ENCODE measurements at regions not wholly inside any gene's neighbourhood (a gene's known extent, or its start where the extent isn't known, plus 50 kb on each side); places are given as distances from the start of the nearest gene placed in this dataset.

DNA sequence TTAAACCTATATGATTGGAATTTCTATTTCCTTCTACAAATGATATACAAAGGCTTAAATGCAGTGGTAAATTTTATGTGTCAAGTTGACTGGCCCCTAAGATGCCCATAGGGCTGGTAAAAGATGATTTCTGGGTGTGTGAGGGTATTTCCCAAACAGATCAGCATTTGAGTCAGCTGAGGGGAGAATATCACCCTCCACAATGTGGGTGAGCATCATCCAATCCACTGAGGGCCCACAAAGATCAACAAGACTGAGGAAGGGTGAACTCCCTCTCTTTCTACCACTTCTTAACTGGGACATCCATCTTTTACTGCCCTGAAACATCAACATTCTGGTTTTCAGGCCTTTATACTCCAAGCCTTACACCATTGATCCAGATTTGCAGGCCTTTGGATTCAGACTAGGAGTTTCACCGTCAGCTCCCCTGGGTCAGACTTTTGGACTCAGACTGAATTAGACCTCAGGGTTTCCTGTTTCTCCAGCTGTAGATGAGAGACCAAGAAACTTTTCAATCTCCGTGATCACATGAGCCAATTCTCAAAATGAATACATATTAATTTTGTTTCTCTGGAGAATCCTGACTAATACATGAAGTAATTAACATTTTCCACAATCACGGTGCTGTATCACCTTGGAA lies 1020.7 kb upstream of the SLIT2 start:
- no peak overlapping the region for H3K27ac ChIP-seq (ENCODE audit: control insufficient read depth, insufficient read depth)
- no peaks in the 10 kb centered on the region for H3K79me2 ChIP-seq (ENCODE audit: control insufficient read depth, insufficient read depth, low read length)
- ChIA-PET POLR2A (no interaction called here), SMC1A (ENCODE audit: uncharacterized antibody, unreplicated experiment) (no interaction called here), CTCF (interaction anchor here (0.9 kb wide), 1 partner anchor 1017 kb away, joined by 3 read pairs; no protein-coding TSS in a partner anchor), RAD21 (ENCODE audit: unreplicated experiment) (no interaction called here)
- 21% methylated on average over 3 of the region's 3 CpGs for WGBS (ENCODE audit: insufficient coverage, insufficient replicate concordance, low lambda C conversion rate, missing lambda C conversion rate)
- TF ChIP-seq ZNF622 (IDR thresholded peaks at IDR 0.05) (no peak), BACH1 (IDR thresholded peaks at IDR 0.05; ENCODE audit: borderline replicate concordance) (no peak), SUPT20H (IDR thresholded peaks at IDR 0.05; ENCODE audit: borderline replicate concordance, control insufficient read depth, low read depth, low read length) (no peak), POLR2AphosphoS2 (IDR thresholded peaks at IDR 0.05; ENCODE audit: low read depth, low read length) (no peak), SMAD5 (IDR thresholded peaks at IDR 0.05; ENCODE audit: low read depth) (no peak), CHD1 (IDR thresholded peaks at IDR 0.05; ENCODE audit: low read depth, low read length) (no peak), EGR1 (IDR thresholded peaks at IDR 0.05; ENCODE audit: borderline replicate concordance in 1 of 2, low read depth in 2 of 2, low read length in 2 of 2) (no peak), STAT1 (conservative IDR thresholded peaks at IDR 0.05) (no peak), ZBED1 (IDR thresholded peaks at IDR 0.05; ENCODE audit: borderline replicate concordance) (no peak), KLF5 (IDR thresholded peaks at IDR 0.05; ENCODE audit: partially characterized antibody) (no peak), E2F8 (IDR thresholded peaks at IDR 0.05; ENCODE audit: low read depth, partially characterized antibody) (no peak), HDGF (IDR thresholded peaks at IDR 0.05) (no peak)
- TF ChIP-seq, protein P1, sequence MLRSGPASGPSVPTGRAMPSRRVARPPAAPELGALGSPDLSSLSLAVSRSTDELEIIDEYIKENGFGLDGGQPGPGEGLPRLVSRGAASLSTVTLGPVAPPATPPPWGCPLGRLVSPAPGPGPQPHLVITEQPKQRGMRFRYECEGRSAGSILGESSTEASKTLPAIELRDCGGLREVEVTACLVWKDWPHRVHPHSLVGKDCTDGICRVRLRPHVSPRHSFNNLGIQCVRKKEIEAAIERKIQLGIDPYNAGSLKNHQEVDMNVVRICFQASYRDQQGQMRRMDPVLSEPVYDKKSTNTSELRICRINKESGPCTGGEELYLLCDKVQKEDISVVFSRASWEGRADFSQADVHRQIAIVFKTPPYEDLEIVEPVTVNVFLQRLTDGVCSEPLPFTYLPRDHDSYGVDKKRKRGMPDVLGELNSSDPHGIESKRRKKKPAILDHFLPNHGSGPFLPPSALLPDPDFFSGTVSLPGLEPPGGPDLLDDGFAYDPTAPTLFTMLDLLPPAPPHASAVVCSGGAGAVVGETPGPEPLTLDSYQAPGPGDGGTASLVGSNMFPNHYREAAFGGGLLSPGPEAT (IDR thresholded peaks at IDR 0.05; ENCODE audit: low read depth), result no peak
- TF ChIP-seq, protein P2, sequence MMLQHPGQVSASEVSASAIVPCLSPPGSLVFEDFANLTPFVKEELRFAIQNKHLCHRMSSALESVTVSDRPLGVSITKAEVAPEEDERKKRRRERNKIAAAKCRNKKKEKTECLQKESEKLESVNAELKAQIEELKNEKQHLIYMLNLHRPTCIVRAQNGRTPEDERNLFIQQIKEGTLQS (IDR thresholded peaks at IDR 0.05; ENCODE audit: borderline replicate concordance, extremely low read depth, low read depth, low read length), result no peak
- in situ Hi-C loops (cut with MboI), result loop anchor here (25.0 kb wide), 1 partner anchor 1456 kb away; no protein-coding TSS in a partner anchor
- no peaks in the 10 kb centered on the region for H3K27me3 ChIP-seq (replicated peaks in 1 of 2; ENCODE audit: control insufficient read depth in 2 of 2, insufficient read depth in 2 of 2, low read length in 1 of 2)
- no peak overlapping the region for H3K9ac ChIP-seq (ENCODE audit: control insufficient read depth, insufficient read depth, low read length)
- DNase-seq (ENCODE audit: low read depth, low spot score) (no peak), FAIRE-seq (no peak), ATAC-seq (no peak)
- H3K4me2 ChIP-seq (ENCODE audit: control insufficient read depth, insufficient read depth), result no peak overlapping the region
- intact Hi-C loops (cut with micrococcal nuclease; ENCODE audit: unreplicated experiment), result no loop called here
- H4K20me1 ChIP-seq (ENCODE audit: control insufficient read depth, insufficient read depth), result no peaks in the 10 kb centered on the region
- H3K4me1 ChIP-seq (ENCODE audit: control insufficient read depth, insufficient read depth, low read length), result no peaks in the 10 kb centered on the region
- H3K36me3 ChIP-seq (ENCODE audit: control insufficient read depth in 2 of 2, insufficient read depth in 2 of 2, low read length in 1 of 2), result no peaks in the 10 kb centered on the region
- H3K4me3 ChIP-seq, result no peak overlapping the region
- no TSS peak for BruUV-seq (replicated peaks)
- H2AFZ ChIP-seq (ENCODE audit: control insufficient read depth, low read depth, low read length), result no peak overlapping the region
- no peaks in the 10 kb centered on the region for H3K9me3 ChIP-seq (replicated peaks; ENCODE audit: control insufficient read depth, insufficient read depth, low read length)

Data from GM12878 (cell line).